NCI-H2029 treated with DMSO at 0.1 percent for 48 hours (cell line): ENCODE measurements at regions not wholly inside any gene's neighbourhood (a gene's known extent, or its start where the extent isn't known, plus 50 kb on each side); places are given as distances from the start of the nearest gene placed in this dataset.

ENCODE experiments used
- DNase-seq: peaks from one replicate; lab custom pipeline; 2025; lab: John Stamatoyannopoulos, UW

DNA sequence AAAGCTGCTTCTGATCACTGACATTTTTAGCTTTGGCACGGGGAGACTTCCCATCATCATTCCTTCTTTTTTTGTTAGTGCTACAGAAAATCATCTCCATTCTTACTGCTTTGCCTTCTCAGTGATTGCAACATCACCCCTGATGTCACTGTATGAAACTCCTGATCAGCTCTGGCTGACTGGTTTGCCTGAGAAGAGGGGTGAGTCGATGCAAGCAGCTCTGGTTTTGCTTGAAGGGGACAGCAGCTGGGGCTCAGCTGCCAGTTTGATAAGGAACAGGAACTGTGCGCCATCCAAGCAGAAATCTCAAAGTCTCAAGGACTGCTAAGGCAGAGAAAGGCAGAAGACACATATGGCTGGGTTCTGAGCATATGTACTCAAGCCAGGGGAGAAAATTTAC lies 808.5 kb upstream of the CELF2 start:
- DNase-seq = no peak

DNA sequence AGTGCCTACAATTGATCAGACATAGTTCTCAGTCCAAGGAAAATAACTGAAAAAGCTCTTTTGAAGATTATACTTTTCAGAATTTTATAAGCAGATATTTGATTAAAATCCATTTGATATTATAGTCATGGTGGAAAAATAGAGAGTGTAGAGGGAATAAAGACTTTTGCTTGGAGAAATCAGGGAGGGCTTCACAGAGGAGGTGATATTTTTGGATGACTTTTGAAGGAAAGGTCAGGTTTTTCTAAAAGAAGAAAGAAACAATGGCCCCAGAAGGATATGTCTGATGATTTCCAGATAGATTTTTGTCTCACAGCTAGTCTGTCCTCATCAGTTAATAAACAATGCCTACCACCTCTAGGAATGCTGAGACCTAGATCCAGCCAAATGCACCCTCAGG lies 806.3 kb upstream of the CELF2 start:
- no peak for DNase-seq

- DNase-seq = no peak
These were observed 804.4 kb upstream of the CELF2 start for GRCh38 chr10:10213237-10213636.

- no peak for DNase-seq
These were observed 795.3 kb upstream of the CELF2 start for GRCh38 chr10:10222304-10222841.

DNA sequence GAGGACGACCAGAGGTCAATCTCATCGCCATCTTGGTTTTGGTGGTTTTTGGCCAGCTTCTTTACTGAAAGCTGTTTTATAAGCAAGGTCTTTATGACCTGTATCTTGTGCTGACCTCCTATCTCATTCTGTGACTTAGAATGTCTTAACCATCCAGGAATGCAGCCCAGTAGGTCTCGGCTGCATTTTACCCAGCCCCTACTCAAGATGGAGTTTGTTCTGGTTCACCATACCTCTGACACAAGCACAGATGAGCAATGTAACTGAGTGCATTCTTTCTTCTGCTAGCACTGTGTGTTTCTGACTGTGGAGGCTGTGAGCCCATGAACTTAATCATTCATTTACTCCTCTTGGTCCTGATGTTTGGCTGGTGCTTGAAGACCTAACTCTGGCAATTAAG lies 794.5 kb upstream of the CELF2 start:
- no peak for DNase-seq

- no peak for DNase-seq
These were observed 792.5 kb upstream of the CELF2 start for GRCh38 chr10:10225136-10225676.

DNA sequence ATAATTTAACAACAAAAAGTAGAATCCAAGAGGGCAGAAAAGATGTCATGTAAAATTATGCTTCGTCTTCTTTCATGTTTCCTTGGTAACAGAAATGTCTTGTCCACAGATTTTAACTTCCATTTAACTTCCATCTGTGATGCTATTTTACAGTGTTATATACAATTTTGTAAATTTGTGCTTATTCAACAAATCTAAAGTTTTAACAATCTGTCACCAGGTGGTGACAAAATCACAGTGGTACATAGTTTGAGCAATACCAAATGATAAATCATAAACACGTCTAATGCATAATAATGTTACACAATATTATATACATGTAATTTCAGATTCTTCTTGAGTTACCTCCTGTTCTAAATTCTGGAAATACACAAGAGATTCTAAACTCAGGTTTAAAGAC lies 784.4 kb upstream of the CELF2 start:
- no peak for DNase-seq

DNA sequence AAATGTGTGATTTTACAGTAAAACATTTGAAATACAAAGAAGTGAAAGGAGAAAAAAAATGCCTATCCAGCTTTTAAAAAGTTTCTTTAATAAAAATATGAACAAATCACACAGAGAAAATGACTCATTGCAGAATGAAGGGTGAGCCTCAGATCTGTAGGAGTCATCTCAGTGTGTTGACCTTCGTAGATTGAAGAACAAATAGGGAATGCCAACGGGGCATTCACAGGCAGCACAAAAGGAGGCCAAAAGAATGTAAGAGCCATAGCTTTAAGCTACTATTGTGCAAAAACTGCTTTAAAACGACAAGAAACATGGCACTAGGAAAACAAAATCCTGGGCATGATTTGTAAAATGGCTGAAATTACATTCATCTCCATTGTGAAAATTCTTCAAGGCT lies 782.7 kb upstream of the CELF2 start:
- DNase-seq = no peak

DNA sequence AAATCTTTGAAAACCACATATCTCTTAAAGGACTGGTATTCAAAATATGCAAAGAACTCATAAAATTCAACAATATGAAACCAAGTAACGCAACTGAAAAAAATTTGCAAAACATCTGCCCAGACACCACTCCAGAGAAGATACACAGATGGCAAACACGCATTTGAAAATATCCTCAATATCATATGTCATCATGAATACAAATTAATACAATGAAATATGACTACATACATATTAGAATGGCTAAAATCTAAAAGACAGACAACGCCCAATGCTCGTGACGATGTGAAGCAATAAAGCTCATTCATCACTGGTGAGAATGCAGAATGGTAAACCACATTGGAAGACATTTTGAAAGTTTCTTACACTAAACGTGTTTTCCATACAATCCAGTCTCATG lies 770.1 kb upstream of the CELF2 start:
- DNase-seq = no peak

GRCh38 chr10:10256860-10257259 lies 760.8 kb upstream of the CELF2 start:
- no peak for DNase-seq

- DNase-seq = no peak
These were observed 758.7 kb upstream of the CELF2 start for GRCh38 chr10:10259013-10259412.

- no peak for DNase-seq
These were observed 747.3 kb upstream of the CELF2 start for GRCh38 chr10:10270126-10271050.

DNA sequence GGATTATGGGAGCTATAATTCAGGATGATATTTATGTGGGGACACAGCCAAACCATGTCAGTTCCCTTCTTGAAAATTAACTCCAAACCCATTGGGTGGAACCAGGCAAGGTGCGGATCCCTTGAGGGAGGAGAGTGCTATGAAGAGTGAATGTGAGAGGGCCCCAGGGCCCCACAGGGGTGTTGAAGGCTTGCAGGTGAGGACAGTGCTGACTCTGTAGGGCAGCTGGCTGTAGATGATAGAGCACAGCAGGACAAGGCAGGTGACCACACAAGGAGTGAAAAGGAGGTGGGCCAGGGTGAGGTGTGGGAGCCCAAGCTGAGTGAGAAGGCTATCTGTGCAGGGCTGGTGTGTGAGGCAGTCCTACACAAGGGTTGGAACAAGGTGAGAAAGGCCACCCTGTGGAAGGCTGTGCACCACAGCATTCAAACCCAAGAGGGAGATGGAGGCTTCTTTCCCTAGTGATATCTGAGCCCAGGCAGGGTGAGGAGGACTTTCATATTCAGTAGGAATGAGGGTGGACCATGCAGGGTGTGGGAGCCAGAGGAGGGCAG lies 746.0 kb upstream of the CELF2 start:
- no peak for DNase-seq

DNA sequence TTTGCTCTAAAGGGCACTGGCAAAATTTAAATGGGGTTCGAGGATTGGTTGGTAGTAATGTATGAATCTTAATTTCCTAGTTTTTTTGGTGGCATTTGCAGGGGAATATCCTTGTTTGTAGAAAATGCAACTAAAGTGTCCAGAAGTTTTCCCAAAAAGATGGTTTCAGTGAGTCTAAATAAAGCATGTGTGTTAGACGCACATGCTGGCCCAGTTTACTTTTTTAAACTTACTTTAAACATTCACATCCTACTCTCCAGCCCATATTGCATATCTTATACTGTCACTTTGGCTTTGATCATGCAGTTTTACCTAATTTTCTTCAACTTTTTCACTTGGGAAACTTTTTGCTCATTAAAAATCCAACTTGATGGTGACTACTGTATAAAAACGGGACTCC lies 744.0 kb upstream of the CELF2 start:
- no peak for DNase-seq

GRCh38 chr10:10279906-10280305 lies 737.8 kb upstream of the CELF2 start:
- DNase-seq = no peak

GRCh38 chr10:10292501-10292900 lies 725.2 kb upstream of the CELF2 start:
- no peak for DNase-seq

GRCh38 chr10:10293041-10293440 lies 724.6 kb upstream of the CELF2 start:
- DNase-seq = no peak

DNA sequence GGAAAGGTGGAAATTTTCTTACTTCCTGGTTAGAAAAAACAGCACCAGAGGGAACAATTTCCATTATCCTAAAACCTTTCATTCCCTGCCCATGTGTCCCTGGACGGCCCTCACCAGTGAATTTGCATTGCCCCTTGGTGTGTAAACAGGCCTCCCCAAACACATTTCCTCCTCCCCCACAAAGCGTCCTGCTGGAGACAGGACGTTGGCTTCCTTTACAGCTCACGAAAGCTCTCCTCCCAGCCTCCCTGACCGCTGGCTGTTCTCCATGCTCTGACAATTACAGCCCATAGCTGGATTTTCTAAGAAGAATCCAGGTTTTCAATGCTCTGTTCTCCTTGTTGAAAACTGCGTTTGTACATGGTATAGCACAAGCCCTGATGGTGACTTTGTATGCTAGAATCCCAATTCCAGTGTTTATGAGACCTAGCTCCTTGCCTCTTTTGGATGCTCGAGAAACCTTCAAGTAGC lies 724.2 kb upstream of the CELF2 start:
- DNase-seq = no peak

- DNase-seq = no peak
These were observed 723.3 kb upstream of the CELF2 start for GRCh38 chr10:10294184-10294880.

DNA sequence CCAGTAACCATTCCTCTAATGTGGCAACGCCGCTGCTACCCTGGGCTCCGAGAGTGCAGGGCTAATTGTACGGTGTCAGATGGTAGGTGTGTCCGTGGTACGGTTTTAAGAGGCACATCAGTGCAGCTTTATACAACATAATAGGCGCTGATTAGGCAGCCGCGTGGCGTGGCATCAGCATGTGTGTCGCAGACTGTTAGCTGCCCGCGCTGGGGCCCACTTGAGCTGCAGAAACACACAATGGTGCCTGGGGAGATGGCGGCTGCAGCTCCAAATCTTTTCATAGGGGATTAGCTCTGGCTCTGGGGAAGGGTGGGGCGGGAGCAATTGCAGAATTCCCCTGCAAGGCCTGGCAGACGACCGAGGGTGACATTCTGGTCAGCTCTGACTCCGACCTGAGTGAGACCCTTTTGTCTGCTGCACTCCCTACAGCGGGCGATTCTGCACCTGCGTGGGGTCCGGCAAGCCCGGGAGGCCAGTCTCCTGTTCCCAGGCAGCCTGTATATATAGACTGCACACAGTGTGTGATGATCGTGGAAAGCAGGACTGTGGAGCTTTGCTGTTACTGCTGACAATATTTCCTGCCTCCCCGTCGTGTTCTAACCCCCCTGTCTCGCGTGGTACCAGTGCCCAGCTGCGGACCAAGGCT lies 722.7 kb upstream of the CELF2 start:
- no peak for DNase-seq

- DNase-seq = no peak
These were observed 722.1 kb upstream of the CELF2 start for GRCh38 chr10:10295537-10295936.

- no peak for DNase-seq
These were observed 715.0 kb upstream of the CELF2 start for GRCh38 chr10:10302689-10303088.
